Activated CD8-positive, alpha-beta memory T cell treated with anti-CD3 and anti-CD28 coated beads for 24 hours (primary cell): ENCODE measurements at regions not wholly inside any gene's neighbourhood (a gene's known extent, or its start where the extent isn't known, plus 50 kb on each side); places are given as distances from the start of the nearest gene placed in this dataset.

ENCODE experiments used
- DNase-seq: peaks from one replicate; pipeline ENCODE4 v3.0.0-alpha.2; 2020

DNA sequence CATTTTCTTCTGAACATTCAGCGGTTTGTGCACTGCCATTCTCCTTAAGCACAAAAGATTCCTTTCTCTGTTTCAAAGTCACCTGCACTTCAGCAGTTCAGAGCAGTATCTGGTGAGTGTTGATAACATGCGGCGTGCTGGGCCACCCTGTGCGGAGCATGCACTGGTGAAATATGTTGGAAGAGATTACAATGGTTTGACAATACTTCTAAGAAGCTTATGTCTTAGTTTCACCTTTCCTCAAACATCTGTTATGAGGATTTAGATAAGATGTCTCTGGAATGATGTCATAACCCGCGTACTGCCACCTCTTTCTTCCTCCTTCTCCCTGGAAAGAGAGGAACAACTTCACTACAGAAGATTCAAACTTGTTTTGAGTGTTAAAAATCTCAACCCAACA, 650.3 kb downstream of the AJAP1 start:
- DNase-seq, result no peak

DNA sequence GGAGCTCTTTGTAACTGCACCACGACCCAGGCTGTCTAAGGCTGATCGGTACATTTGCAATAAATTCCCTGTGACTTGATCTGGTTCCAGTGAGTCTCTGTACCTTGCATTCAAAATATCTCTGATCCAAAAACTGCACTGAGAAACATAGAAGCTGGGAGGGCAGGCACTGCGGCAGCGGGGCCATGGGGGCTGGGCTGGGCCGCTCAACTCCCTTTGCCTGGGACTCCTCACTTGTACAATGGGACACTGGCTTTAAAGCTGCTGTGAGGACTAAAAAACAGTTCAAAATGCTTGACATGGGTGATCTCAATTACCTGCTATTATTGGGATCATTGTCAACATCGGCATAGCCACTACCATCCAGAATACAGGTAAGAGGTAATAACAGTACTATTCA, 644.0 kb downstream of the AJAP1 start:
- no peak for DNase-seq

DNA sequence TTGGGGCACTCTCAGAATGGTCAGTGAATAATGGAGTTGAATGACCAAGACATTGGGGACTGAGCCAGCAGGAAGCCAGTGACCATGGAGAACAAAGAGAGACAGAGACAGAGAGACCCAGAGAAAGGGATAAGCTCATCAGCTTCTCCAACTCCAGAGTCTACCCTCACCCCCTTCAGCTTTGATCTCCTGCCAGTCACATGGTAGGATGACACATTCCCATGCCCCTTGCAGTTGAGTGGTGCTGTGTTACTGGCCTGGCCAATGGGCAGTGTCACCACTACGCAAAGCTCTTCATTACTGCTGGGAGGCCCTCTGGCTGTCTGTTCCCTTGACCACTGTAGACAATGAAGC, 643.5 kb downstream of the AJAP1 start:
- no peak for DNase-seq

DNA sequence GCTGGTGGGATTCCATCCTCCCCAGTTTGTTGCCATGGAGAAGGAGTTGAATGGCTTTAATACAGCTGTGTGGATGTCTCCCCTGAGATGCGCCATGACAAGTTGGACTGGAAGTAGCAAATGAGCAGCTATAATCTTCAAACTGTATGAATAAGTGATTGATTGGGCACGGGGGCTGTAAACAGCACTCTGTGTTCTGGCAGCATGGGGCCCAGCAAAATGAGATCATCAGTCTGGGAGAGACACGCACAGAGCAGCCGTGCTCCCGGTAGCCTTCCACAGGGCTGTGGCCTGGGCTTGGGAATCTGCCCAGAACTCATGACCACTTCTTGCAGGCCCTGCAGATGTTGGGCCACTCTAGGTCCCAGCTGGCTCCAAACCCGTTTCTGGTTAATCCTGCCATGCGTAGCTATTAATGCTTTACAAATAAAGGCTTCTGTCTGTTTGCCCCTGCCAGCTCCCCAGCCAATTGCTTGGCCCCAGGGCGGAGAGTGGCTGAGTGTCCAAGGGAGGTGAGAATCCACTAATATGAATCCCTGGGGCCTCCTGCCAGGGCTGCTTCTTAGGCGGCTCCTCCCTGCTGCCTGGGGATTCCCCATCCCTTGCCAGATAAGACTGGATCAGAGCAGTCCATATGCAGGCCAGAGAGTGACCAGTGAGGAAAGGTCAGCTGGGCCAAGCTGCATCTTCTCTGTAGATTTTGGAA, 642.9 kb downstream of the AJAP1 start:
- no peak for DNase-seq

DNA sequence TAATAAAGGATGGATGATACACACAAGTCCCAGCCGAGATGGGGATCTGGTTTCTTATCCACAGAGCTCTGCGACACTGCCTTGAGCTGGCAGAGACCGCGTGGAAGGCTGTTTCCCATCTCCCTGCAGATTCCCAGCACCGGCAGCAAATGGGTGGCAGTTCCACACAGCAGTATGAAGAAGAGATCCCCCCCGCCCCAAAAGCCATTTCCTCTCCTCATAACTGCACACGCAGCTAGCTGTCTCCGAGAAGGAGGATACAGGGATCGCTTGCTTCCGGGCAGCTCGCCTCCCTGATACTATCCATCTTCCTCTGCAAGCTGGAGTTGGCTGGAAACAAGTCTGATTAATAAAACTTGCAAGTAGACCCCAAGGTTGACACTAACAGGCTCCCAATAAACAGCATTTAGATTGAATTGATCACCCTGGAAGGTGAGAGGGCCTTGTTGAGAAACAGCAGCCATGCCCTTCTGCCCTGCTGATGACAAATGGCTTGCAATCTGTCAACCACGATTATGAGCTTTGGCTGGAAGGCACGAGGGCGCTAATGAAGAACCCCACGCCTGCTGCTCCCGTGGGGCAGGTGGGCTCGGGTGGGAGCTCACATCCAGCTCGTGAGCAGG, 642.3 kb downstream of the AJAP1 start:
- no peak for DNase-seq

DNA sequence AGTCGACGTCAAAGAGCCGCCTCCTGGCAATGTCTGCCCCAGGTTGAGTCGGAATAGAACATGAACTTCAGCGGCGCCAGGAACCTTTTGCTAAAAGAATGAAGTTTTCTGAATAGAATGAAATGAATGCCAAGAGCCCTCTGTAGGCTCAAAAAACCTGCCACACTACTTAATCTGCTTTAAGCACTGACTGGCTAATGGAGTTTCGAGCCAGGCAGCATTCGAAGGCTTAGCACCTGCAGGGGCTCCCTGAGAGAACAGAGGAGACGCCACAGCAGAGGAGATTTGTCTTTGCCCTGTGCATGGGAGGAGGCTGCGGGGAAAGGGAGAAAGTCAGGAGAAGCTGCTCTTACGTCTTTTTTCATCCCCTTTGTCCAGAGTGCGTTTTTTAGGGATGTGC, 641.7 kb downstream of the AJAP1 start:
- no peak for DNase-seq

DNA sequence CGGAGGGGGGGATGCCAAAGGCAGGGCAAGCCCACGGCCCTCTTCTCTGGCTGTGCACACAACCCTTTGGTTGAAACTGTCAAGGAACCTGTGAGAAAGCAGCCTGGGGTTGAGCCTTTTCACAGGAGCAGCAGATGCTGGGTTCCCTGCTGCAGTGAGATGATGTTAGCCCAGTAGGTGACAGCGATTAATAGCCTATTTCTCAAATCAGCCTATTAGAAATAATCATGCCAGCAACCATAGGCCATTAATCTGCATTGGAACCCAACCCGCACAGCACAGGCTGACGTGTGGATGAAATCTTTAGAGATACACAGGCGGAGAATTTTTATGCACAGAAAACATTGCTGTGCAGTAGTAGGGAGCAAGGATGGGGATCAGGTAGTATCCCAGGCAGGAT, 637.5 kb downstream of the AJAP1 start:
- no peak for DNase-seq

DNA sequence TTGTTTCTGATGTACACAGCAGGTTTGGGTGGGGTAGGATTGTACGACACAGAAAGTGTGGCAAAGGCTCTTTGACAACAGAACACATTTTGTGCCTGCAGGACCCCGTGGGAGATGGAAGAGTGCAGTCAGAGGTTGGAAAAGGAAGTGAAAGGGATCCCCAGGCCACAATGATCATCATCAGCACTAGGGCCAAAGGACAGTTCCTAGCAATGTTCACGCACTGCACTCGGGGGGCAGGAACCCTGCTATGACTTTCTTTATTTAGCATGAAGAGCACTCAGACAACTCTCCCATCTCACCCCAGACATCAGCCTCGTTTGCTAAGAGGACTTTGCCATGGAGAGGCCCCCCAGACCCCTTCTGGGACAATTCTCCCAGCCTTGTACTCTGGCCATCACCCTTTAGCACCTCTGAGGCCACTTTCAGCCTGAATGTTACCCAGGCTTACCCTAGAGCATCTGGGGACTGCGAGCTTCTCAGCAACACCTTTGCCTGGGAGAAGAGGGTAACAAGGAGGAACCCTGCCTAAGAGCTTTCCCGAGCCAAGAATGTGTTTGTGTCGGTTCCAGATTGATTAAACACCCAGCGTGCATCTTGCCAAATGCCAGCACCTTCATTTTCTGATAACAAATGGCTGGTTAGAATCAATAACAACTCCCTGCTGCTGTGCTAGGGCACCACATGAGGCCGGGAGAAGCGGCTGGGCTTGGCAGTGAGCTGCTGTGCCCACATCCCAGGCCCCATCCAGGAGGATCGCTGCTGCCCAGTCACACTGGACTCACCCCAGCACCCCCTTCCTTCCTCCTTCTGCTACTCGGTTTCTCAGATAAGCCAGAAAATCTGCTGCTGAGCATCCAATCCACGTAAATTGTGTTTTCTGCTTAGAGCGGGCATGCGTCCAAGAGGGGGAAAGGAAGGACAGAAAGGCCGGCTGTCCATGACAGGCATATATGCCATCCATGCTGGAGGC, 633.1 kb downstream of the AJAP1 start:
- no peak for DNase-seq

DNA sequence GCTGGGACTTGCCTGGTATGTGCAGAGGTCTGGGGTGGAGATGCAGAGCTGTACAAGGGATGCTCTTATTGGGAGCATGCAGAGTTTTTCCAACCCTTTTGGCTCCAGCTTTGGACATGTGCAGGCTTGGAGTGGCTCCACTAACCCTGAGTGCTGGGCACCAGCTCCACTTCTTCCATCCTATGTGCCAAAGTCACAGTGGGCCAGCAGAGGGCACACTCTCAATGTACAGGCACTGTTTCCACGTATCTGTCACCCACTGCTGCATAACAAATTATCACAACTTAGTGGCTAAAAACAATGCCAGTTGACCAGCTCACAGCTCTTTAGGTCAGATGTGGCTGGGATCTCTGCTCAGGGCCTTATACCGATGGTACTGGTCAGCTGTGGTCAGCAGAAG, 631.8 kb downstream of the AJAP1 start:
- peak; percentile 61 for DNase-seq

DNA sequence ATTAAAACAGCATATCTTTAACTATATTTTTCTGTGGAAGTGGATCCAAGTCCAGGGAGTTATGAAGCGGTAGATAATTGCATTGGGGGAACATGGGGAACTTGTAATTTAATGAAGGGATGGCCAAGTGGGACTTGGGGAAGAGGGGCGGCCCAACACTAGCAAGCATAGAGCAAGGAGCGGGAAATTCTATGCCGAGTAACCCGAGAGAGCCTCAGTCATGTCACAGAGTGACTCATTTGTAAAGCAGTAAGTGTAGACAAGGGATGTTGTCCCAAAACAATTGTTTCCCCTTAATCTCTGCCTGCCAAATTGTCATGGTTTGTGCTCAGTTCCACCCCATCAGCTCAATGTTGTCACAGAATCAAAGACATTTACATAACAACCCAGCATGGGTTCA, 620.1 kb downstream of the AJAP1 start:
- DNase-seq, result no peak

DNA sequence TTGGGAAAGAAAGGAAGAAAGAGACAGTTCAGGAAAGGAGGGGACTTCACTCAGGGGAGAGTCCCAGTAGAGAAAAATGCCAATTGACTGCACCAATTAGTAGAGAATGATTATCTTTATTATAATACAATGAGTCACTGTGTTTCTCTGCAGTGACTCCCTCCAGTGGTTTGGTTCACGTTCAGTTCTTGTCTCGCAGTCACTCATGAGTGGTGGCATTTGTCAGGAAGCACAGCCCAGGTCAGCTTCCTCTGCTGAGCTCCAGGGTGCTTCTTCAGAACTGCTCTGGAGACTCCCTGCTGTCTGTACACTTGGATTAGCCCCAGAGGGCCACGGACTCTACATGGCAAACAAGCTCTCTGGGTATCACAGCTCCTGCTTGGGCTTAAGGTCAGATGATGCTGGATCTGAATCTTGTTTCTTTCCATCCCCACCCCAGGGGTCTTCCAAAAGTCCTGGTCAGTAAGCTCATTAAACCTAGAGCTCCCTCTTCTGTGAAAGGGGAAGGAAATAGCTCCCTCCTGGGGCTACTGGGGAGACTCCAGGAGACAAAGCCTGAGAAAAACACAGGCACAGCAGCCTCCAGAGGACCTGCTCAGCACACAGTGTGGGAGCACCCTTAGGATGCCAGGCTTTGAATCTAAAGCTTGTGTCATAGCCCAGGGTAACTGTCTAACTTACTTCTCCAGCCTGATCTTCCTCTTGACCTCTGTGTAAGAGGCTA, 619.0 kb downstream of the AJAP1 start:
- no peak for DNase-seq

DNA sequence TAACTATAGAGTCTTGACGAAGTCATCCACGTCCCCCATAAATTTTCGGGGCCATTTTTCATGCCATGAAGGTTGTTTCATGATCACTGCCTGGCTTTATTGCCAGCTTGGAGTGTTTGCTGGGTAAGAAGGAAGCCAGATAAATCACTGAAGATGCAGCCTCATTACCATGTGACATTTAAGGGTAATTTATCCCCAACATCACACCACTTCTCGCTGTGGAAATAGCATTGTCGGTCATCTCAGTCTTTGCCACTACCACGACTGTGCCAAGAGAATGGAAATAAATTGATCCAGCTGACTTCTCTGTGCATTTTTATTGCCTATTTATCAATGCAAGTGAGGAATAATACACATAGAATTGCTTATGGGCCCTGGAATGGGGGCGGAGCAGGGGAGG, 617.9 kb downstream of the AJAP1 start:
- no peak for DNase-seq

DNA sequence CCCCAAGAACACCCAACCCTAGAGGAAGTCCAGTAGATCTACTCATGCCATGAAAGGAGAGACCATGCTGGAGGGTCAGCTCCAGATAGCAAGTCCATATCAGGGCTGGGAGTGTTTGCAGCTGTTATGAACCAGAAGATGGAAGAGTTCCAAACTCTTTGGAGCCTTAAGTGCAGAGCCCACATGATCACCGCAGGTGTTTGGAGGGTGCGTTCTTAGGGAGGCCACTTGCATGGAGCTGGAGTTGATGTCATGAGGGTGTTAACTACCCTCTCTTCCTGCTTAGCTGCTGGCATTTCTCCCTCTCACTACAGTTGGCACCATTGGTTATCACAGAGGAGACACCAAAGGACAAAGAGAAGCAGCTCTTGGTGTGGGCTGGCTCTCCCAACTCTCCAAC, 616.9 kb downstream of the AJAP1 start:
- DNase-seq, result no peak

DNA sequence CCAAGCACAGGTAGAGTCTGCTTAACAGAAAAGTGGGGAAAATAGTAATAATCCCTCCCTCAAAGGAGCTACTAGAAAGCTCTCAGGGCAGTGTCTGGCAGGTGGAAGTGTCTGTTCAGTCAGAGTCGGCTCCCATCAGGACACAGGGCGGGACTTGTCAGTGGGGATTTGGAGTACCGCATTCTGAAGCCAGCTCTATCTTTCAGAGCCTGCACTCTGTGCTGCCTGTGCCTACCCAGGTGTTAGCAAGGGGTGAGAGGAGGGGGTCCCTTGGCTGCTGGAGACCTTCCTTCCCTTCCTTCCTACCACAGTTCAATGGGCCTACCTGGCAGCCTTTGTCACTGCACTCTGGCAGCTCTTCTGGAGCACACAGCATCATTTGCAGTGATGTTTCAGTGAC, 615.5 kb downstream of the AJAP1 start:
- no peak for DNase-seq

DNA sequence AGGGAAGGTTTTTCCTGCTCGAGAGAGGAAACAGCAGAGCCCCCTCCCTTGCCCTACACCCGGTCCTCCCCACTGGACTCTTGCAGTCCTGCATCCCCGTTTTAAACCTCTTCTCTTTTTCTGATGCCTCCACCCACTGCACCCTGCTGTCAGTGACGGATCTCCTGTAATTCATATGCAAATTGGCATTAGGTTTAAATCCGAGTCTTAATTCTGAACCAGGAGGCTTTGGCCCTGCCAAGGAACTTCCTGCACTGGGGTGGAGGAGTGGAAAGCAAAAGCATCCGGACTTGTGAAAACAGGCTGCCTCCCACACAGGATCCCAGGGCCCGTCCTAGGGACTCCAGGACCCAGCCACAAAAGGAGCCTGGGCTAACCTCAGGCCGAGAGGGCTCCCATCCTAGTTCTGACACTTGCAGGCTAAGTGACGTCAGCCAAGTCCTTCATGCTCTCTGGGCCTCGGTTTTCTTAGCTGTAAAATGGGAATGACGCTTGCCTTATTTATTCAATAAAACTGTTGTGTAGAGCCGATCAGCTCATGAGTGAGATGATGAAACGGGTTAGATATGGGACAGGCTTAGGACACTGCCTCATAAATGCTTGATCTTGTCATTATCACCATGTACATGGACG, 613.3 kb downstream of the AJAP1 start:
- no peak for DNase-seq

DNA sequence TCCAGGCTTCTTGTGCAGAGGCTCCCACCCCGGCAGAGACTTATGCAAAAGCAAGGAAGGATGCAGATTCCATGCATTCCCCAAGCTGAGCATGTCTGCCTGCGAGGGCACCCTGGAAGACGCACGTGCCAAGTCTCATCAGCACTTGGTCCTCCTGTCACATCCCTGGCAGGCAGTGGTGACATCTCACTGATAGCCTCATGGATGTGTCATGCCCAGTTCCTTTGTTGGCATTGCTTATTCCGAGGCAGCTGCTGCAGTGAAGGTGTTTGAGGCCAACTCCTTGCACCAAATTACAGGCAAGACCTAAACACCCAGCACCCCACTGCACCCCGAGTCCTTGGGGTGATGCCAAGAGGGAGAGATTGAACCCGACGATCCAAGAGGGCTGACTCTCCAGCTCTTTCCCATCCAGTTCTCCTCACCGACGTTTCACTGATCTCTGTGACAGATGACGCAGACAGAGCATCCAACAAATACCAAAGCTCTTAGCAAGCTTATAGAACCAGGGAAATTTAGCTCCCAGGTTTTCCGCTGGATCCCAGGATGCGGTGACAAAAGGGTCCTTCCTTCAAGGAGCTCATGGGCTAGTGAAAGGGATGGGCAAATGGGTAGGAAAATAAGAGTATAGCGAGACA, 611.1 kb downstream of the AJAP1 start:
- no peak for DNase-seq

DNA sequence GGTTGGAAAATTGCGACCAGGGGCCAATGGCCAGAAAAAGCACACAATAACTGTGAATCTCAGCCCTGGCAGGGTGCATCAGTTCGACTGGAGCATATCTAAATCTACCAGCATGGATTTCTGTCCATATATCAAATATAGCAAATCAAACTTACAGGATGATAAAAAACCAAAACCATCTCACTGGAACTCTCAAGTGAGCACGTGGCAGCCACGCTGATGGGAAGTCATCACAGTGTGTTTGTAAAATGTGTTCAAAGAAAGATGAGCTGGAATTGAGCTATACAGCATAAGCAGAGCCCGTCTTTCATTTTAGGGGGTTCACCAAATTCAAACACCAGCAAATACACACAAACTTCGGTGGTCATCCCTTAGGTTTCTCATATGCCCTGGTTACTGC, 610.1 kb downstream of the AJAP1 start:
- no peak for DNase-seq

DNA sequence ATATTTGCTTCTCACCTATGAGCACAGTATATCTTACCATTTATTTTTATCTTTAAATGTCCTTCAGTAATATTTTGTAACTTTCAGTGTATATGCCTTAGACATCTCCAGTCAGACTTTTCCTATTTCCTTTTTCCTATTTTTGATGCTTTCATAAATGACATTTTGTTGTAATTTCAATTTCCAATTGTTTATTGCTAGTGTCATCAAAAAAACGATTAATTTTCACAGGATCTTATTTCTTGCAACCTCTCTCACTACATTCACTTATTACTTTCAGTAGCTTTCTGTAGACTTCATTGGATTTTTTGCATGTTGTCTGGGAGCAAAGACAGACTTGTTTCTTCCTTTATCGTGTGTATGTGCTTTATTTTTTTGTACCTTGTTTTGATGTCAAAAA, 602.4 kb downstream of the AJAP1 start:
- no peak for DNase-seq

DNA sequence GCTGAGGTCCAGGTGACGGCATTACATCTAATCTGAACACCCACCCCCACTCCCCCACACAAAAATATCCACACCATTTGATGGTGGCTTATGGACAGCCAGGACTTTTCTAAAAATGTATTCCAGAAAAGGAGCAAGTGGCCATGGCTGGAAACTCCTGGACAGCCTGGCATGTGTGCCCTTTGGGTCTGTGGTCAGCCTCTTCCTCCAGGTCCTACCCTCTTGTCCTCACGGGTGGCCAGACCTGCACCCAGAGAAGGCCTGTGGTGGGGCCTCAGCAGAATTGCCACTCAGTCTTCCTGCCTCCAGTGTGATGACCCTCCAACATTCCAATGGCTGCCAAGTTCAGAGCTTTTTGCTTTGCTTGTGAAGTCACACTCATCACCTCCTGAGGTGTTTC, 600.6 kb downstream of the AJAP1 start:
- DNase-seq, result peak; percentile 7

DNA sequence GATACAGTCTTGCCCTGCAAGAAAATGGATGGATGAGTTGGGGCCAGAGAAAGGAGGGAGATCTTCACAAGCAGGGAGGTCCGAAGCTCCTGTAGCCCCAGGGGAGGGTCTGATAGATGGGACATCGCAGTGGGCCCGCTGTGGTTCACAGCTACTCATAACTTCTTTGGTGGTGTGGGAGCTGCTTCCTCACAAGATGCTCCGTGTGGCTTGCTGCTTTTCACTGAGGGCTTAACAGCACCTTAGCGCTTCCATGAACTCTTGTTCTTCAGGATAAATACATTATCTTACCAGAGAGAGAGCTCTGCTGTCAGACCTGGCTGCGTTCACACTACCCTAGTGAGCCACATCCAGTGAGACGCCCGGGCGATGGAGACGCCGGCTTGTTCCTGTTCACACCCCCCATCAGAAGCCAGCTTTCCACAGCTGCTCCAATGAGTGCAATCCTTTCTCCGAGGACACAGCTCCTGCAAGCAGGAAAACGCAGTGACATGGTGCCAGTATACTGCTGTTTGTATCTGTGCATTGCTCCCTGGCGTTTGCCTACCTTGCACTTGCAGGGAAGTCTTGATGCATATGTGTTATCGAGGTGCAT, 599.8 kb downstream of the AJAP1 start:
- DNase-seq, result peak; percentile 45

DNA sequence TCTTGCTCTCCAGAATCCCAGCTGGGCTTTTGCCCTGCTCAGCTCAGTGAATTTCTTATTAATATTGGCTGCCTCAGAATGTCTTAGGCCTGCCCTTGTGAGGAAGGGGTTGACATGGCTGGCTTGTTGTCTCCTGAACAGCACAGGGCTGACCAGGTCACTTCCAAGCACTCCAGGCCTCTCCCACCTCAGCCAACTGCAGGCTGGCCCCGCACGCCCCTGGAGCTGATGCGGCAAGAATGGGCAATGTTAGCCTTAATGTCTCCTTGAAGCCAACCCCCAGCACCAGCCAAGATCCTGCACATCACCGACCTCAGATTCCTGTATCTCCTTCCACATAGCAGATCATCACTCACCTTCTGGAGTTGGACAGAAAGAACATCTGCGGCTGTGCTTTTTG, 598.6 kb downstream of the AJAP1 start:
- peak; percentile 30 for DNase-seq

DNA sequence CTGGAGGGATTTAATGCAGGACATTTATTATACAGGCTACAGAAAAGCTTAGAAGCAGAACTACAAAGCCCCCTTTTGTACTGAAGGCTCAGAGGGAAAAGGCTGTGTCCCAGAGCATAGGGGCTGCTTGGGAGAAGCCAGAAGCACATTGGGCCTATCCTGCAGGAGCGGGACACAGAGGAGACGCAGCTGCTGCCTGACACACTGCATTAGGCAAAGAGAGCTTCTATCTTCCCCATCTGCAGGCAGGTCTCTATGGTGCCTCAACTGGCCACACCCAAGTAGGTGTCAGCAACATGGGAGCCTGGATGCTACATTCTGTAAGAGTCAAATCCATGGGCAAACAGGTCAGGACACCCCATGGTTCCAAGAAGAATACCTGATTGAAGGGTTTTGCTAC, 595.9 kb downstream of the AJAP1 start:
- peak; percentile 28 for DNase-seq
